NK-92 (cell line): ENCODE measurements at regions not wholly inside any gene's neighbourhood (a gene's known extent, or its start where the extent isn't known, plus 50 kb on each side); places are given as distances from the start of the nearest gene placed in this dataset.
"Not testable (repeated sequence)": the region's sequence is repeated elsewhere in the genome, so short reads cannot be mapped to it uniquely, and the experiment has no call there.

Experiments
- DNase-seq: peaks from one replicate; lab custom pipeline; 2025; ENCODE audit not compliant: unreplicated experiment; lab: John Stamatoyannopoulos, UW

DNA sequence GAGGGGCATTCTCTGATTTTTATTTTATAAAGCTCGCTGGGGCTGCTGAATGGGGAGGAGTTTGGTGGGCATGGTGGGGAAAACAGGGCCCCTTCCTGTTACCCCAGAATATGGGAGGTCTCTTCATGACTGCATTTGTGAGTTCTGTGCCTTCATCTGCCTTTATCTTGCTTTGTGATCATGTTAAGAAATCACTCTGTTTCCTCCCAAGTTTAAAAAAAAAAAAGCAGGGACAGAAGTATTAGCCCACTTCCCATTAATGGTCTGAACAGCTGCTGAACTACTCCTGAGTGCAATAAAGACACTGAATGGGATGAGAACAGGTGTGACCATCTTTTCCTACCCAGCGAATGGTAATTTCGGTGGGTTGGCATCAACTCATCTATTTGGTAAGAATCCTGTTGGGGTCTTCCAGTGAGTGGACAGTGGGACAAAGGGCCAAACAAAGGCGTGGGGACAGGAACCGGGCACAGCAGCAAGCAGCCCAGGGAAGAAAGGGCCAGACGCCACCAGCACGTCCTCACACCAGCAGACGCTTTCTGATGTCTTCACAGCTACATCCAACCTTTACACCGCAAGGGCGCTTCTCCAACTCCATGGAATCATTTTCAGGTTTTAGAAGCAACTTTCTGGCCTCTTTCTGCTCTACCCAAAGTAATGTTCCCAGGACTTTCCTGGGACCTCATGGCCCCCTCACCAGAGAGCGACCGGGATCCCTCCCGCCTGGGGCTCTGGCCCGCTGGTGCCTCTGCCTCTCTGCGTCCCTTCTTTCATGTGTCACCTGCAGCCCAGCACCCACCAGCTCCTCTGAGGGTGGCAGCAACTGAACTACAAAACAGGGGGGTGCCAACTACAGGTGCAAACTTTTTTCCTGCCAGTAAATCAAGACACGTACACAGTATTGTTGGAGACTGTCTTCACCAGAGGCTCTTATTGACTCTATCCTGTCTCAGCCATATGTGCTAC, 160.2 kb downstream of the ADSS2 start:
- DNase-seq = no peak

DNA sequence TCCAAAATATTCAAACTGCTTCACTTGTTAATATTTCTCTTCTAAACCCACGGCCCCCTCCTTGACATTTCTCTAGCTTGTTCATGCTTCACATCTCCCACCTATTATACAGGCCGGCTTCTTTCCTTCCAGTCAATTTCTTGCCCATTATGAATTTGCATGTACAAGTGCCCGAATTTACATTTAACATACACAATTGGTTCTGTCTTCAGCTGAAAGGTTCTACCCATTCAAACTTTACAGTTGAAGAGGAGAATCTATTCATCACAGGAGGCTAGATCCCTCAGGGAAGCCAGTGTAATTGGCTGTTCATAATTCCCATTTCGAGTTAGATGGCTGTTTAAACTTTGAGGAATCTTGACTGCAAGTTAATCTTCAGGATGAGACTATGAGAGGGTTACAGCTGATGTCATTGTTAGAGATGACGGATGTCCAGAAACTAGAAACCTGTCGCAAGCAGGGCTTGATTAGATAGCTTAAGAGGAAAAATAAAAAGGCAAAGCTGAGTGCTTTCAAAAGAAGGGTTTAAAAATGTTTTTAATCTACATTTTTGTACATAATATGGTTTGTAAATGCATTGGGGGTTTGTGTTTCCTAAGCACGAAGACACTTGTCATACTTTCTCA, 157.0 kb downstream of the ADSS2 start:
- DNase-seq = no peak

DNA sequence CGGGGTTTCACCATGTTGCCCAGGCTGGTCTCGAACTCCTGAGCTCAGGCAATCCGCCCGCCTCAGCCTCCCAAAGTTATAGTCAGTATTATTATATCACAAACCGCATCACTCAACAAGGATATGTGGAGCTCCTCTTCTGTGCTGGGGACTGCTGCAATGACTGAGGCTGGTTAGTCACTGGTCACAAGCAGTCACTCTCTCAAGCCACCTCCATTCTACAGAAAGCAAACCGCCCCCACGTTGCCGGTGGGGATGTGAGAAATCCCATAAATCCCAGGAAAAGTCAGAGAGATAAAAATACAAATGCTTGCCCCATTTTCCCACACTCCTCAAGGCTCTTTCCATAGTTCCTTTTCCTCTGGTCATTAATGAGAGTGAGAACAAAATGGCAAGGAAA, 155.7 kb downstream of the ADSS2 start:
- DNase-seq = no peak

DNA sequence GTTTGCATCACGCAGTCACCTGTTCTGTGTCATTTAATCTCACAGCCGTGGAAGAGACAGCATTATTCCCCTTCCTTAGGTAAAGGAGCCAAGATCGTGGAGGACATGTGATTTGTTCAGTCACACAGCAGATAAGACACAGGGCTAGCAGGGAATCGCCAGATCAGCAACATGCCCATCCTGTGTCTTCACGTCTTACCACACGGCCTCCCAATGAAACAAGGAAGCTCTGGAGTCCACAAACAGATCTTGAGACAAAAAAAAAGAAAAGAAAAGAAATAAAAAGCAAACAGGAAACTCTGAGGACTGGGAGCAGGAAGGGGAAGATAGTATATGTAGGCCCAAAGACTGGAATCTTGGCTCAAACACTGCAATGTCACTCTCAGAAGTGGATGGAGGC, 155.3 kb downstream of the ADSS2 start:
- no peak for DNase-seq

DNA sequence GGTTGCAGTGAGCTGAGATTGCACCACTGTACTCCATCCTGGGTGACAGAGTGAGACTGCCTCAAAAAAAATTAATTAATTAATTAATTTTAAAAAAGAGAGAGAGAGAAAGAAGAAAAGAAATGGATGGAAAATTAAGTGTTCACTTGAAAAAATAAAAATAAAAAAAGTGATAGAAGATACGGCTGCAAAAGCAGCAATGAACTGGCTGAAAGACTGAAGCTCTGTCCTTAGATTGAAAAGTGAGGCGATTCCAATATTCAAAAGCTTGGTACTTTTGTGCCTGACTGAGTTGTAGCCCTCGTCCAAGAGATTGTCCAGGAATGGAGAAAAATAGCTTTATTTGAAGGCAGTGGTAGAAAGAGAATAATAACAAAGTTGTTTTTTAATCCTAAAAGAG, 154.6 kb downstream of the ADSS2 start:
- no peak for DNase-seq

DNA sequence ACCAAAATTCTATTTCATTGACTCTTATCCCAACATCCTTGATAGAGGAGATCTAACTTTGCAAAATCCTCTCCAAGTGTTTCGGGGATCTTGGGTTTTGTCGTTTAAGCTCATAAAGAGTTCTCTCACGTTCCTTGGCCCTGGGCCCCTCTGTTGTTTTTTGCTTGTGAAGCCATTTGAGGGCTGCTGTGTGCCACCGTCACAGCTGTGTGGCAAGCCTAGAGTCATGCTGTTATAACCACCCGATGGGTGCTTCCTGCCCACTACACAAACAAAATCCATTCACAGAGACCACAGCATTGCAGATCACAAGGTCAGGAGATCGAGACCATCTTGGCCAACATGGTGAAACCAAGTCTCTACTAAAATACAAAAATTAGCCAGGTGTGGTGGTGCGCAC, 154.1 kb downstream of the ADSS2 start:
- DNase-seq = no peak

GRCh38 chr1:244300029-244300375, 151.7 kb downstream of the ADSS2 start:
- not testable (repeated sequence) for DNase-seq

DNA sequence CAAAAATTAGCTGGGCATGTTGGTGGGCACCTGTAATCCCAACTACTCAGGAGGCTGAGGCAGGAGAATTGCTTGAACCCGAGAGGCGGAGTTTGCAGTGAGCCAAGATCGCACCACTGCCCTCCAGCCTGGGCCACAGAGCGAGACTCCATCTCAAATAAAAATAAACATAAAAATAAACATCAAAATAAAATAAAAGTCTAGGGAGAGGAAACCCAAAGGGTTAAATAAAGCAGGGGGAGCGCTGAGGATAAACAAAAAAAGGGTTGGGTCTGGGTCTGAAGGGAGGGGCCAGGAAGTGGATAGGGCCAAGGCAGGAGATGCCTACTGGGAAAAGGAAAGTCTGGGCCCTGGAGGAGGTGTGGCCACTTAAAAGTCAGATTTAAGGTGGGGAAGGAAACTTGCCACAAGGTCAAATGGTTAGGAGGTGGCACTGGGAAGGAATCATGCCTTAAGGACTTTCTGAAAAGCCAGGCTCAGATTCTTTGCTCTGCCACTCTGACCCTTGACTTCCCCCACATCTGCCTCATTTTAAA, 150.0 kb downstream of the ADSS2 start:
- DNase-seq = no peak

DNA sequence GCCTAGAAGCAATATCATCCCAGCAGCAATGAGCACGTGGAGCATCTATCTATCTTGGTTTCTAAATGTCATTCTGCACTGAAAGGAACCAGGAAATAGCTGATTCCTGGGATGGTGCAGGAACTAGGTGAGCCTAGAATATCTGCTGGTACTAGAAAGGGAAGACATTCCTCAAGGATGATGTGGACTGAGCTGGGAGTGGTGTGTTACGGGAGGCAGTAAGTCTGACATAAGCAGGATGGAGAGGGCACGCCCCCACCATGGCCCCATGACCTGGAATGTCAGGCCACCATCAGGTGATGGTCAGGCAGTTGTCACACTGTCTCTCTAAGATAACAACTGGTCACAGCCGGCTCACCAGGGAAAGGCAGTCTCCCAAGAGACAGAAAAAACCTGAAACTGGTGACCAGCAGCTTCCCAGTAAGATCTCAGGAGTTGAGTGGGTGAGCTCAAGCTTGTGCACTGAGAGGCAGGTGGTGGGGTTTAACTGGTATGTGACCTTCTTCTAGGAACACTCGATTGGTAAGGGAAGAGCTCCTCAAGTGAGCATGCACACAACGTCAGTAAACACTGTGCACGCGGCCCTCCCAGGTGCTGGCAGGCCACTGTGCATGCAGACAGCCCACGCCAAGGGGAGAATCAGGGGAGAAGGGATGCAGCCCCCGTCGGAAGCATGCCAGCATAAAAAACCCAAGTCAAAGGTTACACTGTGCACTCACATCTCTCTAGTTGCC, 148.7 kb downstream of the ADSS2 start:
- no peak for DNase-seq

DNA sequence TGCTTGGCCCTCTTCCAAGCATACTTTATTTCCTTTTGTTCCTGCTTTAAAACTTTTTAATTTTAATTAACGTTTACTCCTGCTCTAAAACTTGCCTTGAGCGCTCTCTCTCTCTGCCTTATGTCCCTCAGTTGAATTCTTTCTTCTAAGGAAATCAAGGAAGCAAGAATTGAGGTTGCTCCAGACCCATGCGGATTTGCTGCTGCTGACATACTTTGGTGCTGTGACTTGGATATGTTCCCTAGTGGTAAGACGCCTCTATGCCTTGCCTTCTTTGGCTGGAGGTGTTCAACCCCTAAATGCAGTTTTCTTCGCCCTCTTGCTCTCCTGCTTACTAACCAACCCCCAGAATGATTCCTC, 148.1 kb downstream of the ADSS2 start:
- DNase-seq = no peak

GRCh38 chr1:244304156-244304555, 147.6 kb downstream of the ADSS2 start:
- DNase-seq = no peak

- no peak for DNase-seq
Measured at GRCh38 chr1:244304656-244305055, 147.1 kb downstream of the ADSS2 start.

- no peak for DNase-seq
Measured at GRCh38 chr1:244305776-244306341, 145.8 kb downstream of the ADSS2 start.

GRCh38 chr1:244306544-244306943, 145.2 kb downstream of the ADSS2 start:
- no peak for DNase-seq

GRCh38 chr1:244309191-244309590, 142.5 kb downstream of the ADSS2 start:
- not testable (repeated sequence) for DNase-seq

DNA sequence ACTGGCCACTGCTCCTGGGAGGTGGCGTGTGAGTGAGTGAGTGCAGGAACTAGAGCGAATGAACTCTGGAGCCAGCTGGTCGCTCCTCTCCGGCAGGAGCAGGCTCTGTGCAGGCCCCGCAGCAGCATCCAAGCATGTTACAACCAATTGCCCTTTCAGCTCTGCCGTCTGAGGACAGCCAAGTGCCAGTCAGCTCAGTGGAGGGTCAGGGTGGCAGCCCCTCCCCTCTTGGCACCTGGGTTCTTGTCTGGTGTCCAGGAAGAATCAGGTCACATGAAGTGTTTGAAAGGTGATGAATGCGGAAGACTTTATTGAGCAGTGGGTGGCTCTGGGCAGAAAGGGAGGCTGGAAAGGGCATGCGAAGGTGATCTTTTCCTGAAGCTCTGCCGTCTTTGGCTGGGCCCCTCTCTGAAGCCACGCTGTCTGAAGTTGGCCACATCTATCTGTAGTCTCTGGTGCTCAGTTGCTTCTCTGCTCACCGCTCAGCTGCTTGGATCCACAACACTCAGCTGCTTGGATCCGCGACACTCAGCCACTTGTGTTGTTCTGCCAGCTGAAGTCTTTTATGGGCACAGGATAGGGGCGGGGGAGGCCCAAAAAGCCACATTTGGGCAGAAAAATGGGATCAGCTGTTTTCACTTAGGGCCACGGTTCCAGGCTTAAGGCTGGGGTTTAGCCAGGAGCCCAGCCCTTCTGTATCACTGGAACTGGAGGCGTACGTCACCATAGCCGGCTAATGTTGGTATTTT, 139.8 kb downstream of the ADSS2 start:
- no peak for DNase-seq

GRCh38 chr1:244313346-244313745, 138.4 kb downstream of the ADSS2 start:
- no peak for DNase-seq

- no peak for DNase-seq
Measured at GRCh38 chr1:244314921-244315559, 136.7 kb downstream of the ADSS2 start.

GRCh38 chr1:244315996-244316395, 135.7 kb downstream of the ADSS2 start:
- no peak for DNase-seq

DNA sequence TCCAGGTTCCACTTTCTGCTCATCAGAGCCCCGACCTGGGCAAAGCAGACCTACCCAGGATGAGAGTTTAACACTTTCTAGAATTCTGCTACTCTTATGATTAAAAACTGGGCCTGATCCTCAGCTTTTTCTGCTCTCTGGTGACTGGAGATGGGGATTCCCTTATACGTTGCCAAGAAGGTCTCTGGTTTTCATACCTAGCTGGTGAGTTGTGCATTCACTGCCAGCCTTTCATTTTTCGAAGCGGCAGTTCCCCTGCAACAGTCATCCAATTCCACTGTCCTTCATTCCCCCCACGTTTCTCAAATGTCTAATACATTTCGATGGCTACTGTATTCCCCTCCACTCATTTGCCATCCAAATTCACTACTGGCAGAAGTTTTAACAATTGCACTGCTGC, 135.3 kb downstream of the ADSS2 start:
- no peak for DNase-seq
